ENCODE measurements at regions not wholly inside any gene's neighbourhood (a gene's known extent, or its start where the extent isn't known, plus 50 kb on each side); places are given as distances from the start of the nearest gene placed in this dataset.

DNA sequence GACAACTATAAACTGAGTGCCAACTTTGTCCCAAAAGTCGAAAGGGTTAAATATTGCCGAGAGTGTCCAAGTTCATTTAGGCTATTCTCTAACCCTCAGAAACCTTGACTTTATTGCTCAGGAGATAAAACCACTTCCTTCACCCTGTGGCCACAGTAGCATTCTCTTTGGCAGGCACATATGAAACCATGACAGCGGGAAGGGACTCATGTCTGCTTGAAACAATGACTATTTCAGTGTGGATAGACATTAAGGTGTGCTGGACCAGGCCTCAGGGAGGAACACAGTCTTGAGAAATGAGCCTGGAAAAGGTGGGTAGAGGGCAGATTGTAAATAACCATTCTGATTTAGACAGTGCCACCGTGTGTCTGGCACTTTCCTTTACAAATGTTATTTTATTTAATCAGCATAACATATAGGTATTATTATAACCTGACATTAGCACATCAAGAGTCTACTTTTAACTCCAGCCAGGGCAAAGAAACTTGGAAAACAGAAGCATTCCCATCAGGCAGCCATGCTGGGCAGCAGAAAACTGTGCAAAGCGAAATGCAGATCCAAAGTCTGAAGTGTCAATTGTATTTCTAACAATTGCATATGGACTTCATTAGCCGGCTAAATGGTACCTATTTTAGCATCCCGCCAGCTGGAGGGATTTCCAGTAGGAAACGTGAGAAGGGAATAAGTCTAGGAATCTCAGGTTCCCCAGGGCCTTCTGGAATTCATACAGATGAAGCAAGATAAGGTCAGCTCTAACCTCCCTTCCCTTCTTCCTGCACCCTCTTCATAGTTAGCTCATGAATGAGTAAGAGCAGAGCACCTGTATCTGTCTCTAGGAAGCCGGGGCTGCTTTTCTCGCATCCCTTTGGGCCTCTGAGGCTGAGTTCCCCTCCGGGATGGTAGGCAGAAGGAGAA lies 212.8 kb upstream of the ELAC2 start:
- H3K27ac Mint-ChIP-seq, result no peak overlapping the region
- ATAC-seq (no peak), DNase-seq (ENCODE audit: low spot score in 2 of 2) (no peak)
- no peaks in the 10 kb centered on the region for H3K36me3 Mint-ChIP-seq
- H3K9me3 Mint-ChIP-seq, result peaks cover 0 to 3% of the 10 kb centered on the region in 2 donors

DNA sequence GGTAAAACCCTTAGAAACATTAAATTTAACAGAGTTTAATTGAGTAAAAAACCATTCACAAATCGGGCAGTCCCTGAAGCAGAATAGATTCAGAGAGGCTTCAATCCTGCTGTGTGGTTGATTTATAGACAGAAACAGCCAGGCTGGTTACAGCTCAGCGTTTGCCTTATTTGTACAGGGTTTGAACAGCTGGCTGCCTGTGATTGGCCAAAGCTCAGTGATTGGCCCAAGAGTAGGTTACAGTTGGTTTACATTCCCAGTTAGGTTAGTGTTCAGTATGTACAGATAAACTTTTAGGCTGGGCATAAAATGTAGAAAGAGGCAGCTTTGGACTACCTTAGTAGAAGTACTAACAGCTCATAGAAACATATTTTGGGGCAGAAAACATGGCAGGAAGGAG lies 210.4 kb upstream of the ELAC2 start:
- H3K36me3 Mint-ChIP-seq, result no peaks in the 10 kb centered on the region
- no peak for DNase-seq (ENCODE audit: low spot score in 2 of 2)
- ATAC-seq, result no peak
- H3K27ac Mint-ChIP-seq, result no peak overlapping the region
- peaks cover 0 to 3% of the 10 kb centered on the region in 2 donors for H3K9me3 Mint-ChIP-seq

DNA sequence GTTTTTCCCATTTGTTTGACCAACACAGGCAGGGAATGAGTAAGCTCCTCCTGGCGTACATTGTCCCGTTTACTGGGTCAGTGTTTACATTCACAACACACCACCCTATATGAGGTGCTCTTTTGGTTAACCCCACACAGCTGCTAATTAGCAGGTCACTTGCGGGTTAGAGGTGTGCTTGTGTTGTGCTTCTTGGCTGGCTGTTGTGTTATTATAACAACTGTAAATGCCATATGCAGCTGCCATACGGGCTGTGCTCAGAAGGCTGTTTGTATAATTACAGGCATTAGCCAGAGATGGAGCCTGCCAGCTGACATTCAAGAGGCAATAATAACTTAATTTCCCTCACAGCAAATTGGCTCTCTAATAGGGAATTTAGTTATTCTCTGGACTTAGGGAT lies 205.1 kb upstream of the ELAC2 start:
- DNase-seq (ENCODE audit: low spot score in 2 of 2) (no peak), ATAC-seq (no peak)
- H3K36me3 Mint-ChIP-seq, result no peaks in the 10 kb centered on the region
- H3K27ac Mint-ChIP-seq, result no peak overlapping the region
- H3K9me3 Mint-ChIP-seq, result peaks cover 0 to 6% of the 10 kb centered on the region in 2 donors

DNA sequence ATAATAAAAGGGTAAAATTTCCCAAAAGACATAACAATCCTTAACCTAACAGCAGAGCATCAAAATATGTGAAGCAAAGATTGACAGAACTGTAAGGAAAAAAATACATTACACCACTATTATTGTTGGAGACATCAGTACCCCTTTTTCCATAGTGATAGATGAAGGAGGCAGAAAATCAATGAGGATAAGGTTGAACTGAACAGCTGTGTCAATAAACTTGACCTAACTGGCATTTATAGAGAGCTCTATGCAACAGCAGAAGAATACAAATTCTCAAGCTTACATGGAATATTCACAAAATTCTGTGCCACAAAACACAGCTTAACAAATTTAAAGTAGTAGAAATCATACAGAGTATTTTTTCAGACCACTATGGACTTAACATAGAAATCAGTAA lies 195.0 kb upstream of the ELAC2 start:
- no peak for DNase-seq (ENCODE audit: low spot score in 2 of 2)
- Mint-ChIP-seq H3K36me3 (peaks cover 0 to 4% of the 10 kb centered on the region in 2 donors), H3K27ac (no peak overlapping the region), H3K9me3 (peaks cover 5 to 9% of the 10 kb centered on the region in 2 donors)
- ATAC-seq, result no peak

DNA sequence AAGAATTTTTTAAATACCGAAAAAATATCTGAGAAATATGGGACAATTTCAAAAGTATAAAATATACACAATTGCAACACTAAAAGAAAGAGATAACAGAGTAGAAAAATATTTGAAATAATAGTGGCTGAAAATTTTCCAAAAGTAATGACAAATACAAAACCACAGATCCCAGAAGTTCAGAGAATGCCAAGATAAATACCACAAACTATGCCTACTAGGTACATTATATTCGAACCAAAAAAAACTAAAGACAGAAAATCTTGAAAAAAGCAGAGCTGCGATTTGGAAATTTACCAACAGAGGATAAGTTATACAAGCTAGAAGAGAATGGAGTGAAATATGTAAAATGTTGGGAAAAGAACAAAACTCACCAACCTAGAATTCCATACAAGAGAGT lies 191.3 kb upstream of the ELAC2 start:
- no peak for ATAC-seq
- no peak for DNase-seq (ENCODE audit: low spot score in 2 of 2)
- H3K36me3 Mint-ChIP-seq, result peaks cover 0 to 4% of the 10 kb centered on the region in 2 donors
- no peak overlapping the region for H3K27ac Mint-ChIP-seq
- peaks cover 5 to 13% of the 10 kb centered on the region in 2 donors for H3K9me3 Mint-ChIP-seq

DNA sequence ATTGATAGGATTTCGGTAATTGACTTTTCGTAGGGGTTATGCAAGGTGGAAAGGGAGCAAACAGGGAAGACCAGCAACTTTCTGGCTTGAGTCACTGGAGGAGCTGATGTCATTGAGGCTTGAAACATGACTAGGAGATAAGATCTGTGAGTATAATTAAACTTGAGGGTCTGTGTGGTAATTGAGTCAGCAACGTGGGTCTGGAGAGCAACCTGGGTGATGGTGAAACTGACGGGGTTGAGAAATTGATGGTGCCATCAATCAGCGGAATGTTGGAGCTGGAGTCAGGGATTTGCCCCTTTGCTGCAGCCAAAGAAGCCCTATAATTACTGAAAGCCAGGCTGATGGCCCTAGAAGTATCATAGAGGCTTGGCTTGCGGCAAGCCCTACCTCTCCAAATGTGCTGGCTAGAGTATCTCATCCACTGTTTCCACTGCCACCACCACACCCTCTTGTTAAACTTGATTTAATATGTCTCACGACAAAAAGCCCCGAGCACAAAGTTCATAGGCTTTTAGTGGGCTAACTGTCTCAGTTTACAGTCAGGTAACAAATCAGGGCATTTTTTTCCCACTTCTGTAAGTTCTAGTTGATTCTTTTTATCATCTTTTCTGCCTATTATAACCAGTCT lies 186.9 kb upstream of the ELAC2 start:
- peaks cover 0 to 9% of the 10 kb centered on the region in 2 donors for H3K9me3 Mint-ChIP-seq
- H3K36me3 Mint-ChIP-seq, result no peaks in the 10 kb centered on the region
- no peak overlapping the region for H3K27ac Mint-ChIP-seq
- no peak for ATAC-seq
- no peak for DNase-seq (ENCODE audit: low spot score in 2 of 2)

DNA sequence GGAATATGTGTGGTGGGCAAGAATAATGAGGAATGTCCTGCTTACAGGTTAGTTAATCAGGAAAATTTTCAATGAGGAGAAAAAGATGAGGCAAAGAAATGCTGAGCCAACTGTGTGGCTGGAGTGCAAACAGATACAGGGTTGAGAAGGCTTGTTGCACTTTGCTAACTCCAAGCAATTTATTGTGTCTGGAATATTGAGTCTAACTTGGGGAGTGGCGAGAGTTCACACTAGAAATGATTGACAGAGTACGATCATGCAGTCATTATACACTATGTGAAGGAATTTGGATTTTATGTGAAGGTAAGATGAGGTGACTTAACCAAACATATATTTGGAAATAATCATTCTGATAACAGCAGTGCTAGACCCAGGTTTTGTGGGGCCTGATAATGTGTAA lies 185.0 kb upstream of the ELAC2 start:
- H3K9me3 Mint-ChIP-seq, result peaks cover 0 to 16% of the 10 kb centered on the region in 2 donors
- no peak for ATAC-seq
- H3K27ac Mint-ChIP-seq, result no peak overlapping the region
- H3K36me3 Mint-ChIP-seq, result no peaks in the 10 kb centered on the region
- no peak for DNase-seq (ENCODE audit: low spot score in 2 of 2)

DNA sequence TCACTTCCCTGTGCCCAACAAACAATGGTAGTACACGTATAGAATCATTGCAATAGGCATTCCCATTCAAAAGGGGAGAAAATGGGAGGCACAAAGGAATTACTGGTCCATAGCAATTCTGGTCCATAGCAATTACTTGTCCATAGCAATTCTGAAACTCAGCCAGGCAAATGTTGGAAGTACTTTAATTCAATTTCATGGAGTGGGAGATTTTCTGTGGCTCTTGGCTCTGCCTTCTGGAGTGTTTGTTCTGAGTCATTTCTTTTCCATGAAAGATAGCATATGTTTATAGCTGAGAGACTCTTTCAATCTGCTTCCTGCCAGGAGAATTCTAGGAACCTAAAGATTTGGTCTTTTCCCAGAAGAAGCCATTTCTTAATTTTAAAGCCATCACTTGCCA lies 182.8 kb upstream of the ELAC2 start:
- no peak for DNase-seq (ENCODE audit: low spot score in 2 of 2)
- Mint-ChIP-seq H3K27ac (no peak overlapping the region), H3K9me3 (peaks cover 0 to 19% of the 10 kb centered on the region in 2 donors), H3K36me3 (no peaks in the 10 kb centered on the region)
- ATAC-seq, result no peak

DNA sequence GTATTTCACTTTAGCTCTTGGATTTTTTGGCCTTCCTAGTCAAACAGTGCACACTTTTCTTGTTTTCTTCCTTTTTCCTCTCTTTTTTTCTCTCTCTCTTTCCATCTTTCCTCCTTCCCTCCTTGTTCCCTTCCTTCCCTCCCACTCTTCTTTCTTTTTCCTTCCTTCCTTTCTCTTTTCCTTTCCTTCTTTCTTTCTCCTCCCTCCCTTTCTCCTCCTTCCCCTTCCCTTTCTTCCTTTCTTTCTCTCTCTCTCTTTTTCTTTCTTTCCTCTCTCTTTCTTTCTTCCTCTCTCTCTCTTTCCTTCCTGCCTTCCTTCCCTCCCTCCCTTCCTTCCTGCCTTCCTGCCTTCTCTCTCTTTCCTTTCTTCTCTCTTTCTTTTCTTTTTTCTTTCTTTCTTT lies 181.6 kb upstream of the ELAC2 start:
- no peak for ATAC-seq
- Mint-ChIP-seq H3K36me3 (no peaks in the 10 kb centered on the region), H3K27ac (no peak overlapping the region), H3K9me3 (peaks cover 0 to 17% of the 10 kb centered on the region in 2 donors)
- no peak for DNase-seq (ENCODE audit: low spot score in 2 of 2)

DNA sequence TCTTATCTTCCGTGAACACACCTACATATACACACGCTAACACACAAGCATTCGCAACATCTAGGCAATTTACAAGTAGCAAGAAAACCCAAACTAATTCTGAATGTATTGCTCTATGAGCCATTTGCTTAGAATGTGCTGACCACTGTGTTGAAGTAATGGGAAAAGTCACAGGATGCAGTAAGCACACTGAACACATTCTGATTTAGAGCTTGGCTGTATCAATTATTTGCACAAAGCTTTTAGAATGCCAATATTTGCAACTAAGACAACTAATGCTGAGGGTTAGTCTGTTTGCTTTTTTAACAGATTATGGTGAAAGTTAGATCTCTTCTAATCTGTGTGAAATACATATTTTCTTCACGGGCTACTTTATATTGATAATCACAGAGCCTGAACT lies 179.8 kb upstream of the ELAC2 start:
- DNase-seq (ENCODE audit: low spot score in 2 of 2) (no peak), ATAC-seq (no peak)
- Mint-ChIP-seq H3K9me3 (peaks cover 2 to 15% of the 10 kb centered on the region in 2 donors), H3K27ac (no peak overlapping the region), H3K36me3 (no peaks in the 10 kb centered on the region)

DNA sequence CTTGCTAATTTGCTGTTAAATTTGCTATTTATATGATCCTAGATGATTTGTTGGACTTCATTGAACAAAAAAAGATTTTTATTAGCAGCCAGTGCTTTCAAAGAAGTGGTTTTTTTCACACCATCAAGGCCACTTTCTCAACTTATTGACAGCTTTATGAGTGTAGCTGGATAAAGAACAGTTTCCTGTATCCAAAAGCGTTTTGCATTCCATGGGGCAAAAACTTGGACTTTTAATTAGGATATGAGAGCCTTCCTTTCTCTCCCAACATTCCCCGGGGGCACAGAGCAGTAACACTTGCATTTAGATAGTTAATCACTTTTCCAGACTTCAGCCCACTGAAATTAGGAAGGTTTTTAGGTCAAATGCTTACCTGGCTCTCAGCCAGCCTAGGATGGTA lies 177.1 kb upstream of the ELAC2 start:
- Mint-ChIP-seq H3K27ac (no peak overlapping the region), H3K9me3 (peaks cover 6 to 25% of the 10 kb centered on the region in 2 donors), H3K36me3 (no peaks in the 10 kb centered on the region)
- DNase-seq (ENCODE audit: low spot score in 2 of 2) (no peak), ATAC-seq (no peak)

DNA sequence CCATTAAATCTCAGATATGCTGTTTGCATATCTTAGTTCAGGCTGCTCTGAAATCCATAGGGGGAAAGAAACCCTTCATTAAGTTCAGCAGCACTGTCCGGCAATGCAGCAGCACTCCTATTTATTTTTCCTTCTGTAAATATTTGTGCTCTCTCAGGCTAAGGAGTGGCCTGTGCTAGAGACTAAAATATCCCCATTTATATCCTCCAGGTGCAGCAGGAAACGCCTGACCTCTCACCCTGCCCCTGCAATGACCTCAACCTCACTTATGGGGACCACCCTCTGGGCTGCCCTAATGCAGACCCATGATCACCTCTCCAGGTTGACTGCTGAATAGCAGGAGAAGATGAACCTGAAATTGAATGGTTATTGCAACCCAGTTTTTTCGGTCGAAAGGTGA lies 165.0 kb upstream of the ELAC2 start:
- H3K36me3 Mint-ChIP-seq, result no peaks in the 10 kb centered on the region
- DNase-seq (ENCODE audit: low spot score in 2 of 2), result no peak
- H3K9me3 Mint-ChIP-seq, result peaks cover 5% of the 10 kb centered on the region in 2 donors
- no peak overlapping the region for H3K27ac Mint-ChIP-seq
- no peak for ATAC-seq

DNA sequence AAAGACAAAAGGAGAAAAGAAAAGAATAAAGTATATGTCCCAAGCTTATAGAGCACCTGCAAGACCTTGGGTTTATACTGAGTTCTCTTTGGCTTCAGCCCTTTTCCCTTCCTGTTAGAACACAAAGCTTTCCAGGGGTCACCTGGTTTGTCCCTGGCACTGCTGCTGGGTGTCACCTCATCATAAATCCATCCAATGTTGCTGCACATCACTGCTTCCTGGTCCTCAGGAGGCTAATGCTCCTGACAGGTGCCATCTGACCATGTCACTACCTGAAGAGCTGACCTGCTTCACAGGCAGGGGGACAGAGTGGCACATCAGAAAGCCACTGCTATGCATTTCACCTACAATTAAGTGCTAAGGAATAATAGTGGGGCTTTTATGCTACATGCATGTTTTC lies 164.6 kb upstream of the ELAC2 start:
- Mint-ChIP-seq H3K27ac (no peak overlapping the region), H3K36me3 (no peaks in the 10 kb centered on the region), H3K9me3 (peaks cover 5% of the 10 kb centered on the region in 2 donors)
- ATAC-seq (no peak), DNase-seq (ENCODE audit: low spot score in 2 of 2) (no peak)

DNA sequence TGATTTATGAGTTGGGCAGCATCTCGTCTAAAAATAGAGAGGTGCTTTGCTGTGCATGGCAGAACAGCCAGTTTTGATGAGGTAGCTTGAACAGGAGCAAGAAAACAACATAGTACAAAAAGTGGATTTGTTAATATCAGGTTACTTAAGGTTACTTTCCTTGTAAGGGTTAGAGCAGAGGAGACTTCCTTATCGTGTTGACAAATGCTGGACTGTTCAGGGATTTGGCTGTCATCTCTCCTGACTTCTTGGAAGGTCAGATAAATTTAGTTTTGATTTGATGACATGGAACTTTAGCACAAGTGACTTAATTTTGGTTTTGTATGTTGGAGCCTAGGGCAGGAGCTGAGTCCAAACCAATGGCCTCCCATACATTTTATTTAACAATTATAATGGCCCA lies 163.9 kb upstream of the ELAC2 start:
- Mint-ChIP-seq H3K9me3 (peaks cover 5 to 7% of the 10 kb centered on the region in 2 donors), H3K36me3 (no peaks in the 10 kb centered on the region), H3K27ac (no peak overlapping the region)
- DNase-seq (ENCODE audit: low spot score in 2 of 2), result no peak
- ATAC-seq, result no peak

DNA sequence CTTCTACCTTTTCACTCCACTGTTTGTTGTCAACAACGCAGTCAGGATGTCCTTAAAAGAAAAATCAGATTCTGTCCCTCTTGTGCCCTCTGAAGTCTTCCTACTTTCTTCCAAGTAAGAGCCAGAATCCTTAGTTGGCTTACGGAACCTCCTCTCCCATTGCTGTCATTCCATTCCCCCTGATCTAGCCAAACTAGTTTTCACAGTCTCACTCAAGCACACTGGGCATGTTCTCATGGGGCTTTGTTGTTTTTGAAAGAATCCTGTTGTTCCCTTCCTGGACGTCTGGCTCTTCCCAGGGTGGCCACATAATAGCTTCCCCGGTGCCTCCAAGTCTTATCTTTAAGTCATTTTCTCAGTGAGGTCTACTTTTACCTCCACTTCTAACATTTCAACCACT lies 158.6 kb upstream of the ELAC2 start:
- ATAC-seq, result no peak
- H3K36me3 Mint-ChIP-seq, result no peaks in the 10 kb centered on the region
- no peak for DNase-seq (ENCODE audit: low spot score in 2 of 2)
- H3K9me3 Mint-ChIP-seq, result peaks cover 15% of the 10 kb centered on the region in 2 donors
- H3K27ac Mint-ChIP-seq, result no peak overlapping the region

DNA sequence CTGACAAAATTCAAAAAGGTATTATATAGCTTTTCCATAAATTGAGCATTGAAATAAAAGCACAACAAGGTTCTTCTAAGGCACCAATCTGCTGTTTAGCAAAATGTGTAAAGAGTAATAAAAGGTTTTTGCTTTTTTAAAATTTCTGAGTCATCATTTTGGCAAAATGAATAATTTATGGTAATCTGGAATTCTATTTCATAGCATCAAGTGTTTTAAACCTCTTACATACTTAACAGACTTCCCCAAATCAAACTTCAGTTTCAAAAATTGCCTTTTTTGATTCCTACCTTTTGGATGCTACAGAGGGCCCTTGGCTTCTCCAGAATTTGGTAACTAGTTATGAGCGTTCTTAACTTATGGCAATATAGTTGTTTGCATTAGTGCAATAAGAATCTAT lies 154.0 kb upstream of the ELAC2 start:
- no peak overlapping the region for H3K27ac Mint-ChIP-seq
- peaks cover 15 to 19% of the 10 kb centered on the region in 2 donors for H3K9me3 Mint-ChIP-seq
- ATAC-seq, result no peak
- H3K36me3 Mint-ChIP-seq, result peaks cover 0 to 4% of the 10 kb centered on the region in 2 donors
- no peak for DNase-seq (ENCODE audit: low spot score in 2 of 2)

DNA sequence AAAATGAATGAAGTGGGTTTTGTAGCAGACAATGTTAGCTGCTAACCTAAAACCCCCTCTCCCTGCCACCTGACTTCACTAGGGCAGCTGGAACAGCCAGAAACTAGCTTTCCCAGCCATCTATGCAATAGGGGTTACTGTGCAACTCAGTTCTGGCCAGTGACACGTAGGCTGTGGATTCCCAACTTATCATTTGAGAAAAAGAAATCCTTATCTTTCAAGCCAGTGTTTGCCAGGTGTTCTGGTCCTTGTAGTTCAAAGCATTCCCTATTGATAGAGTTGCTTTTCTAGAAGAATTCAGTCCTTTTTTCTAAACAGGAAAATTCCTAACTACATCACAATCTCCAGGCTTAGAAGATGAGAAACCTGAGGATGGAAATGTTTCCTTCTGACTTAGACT lies 144.5 kb upstream of the ELAC2 start:
- Mint-ChIP-seq H3K27ac (no peak overlapping the region), H3K9me3 (peaks cover 0 to 11% of the 10 kb centered on the region in 2 donors), H3K36me3 (no peaks in the 10 kb centered on the region)
- DNase-seq (ENCODE audit: low spot score in 2 of 2), result no peak
- ATAC-seq, result no peak

DNA sequence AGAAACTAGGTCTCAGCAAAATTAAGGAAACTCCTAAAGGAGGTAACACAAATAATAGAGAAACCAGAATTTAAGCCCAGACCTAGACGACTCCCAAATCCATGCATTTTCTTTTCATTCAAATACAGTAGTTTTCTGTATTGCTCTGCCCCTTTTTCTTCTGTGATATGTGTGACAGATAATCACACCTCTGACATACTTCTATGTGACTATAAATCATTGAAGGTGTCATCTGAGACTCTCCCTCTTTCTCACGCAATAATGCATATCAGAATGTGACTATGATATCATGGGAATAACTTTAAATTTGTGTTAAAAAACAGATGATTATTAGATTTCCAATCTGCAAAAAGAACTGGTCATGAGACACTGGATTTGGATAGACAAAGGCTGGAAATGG lies 143.0 kb upstream of the ELAC2 start:
- Mint-ChIP-seq H3K36me3 (no peaks in the 10 kb centered on the region), H3K9me3 (peaks cover 0 to 8% of the 10 kb centered on the region in 2 donors), H3K27ac (no peak overlapping the region)
- no peak for DNase-seq (ENCODE audit: low spot score in 2 of 2)
- ATAC-seq, result no peak

All from activated naive CD4-positive, alpha-beta T cell treated with anti-CD3 and anti-CD28 coated beads, Interleukin-2, amount 50 U/mL, for 72 hours (primary cell).